H1 (cell line): ENCODE measurements at regions not wholly inside any gene's neighbourhood (a gene's known extent, or its start where the extent isn't known, plus 50 kb on each side); places are given as distances from the start of the nearest gene placed in this dataset.

ENCODE experiments used
- CTCF ChIA-PET: fragments of 300-600 bp; sonication (Branson Sonifier 250); formaldehyde crosslinking; loops from one replicate; lab custom pipeline; 2021; ENCODE audit not compliant: partially characterized antibody; lab: Charles Lee
- POLR2A ChIA-PET: fragments of 300-600 bp; sonication (Branson Sonifier 250); formaldehyde crosslinking; loops from one replicate; lab custom pipeline; 2021; ENCODE audit warnings: inconsistent platforms; ENCODE audit not compliant: partially characterized antibody; lab: Charles Lee
- DNase-seq, 2 experiments: peaks; one replicate each; pipeline versions ENCODE4 v3.0.0 to v3.0.0-alpha.2; 2010 to 2022; ENCODE audit warnings: low spot score in 2 of 2, low read depth in 1 of 2, mixed read lengths in 1 of 2
- FAIRE-seq: peaks from 2 replicates; lab custom pipeline; 2011; peaks lifted over from hg19 to GRCh38; lab: Jason Lieb, UNC
- H2AFZ ChIP-seq: 2 replicates; pipeline ENCODE4 v1.8.1; 2012; ENCODE audit warnings: low read length, inconsistent platforms
- H2AK5ac ChIP-seq: 2 replicates; pipeline ENCODE4 v1.6.1; 2013; ENCODE audit warnings: low read depth, low read length
- H2BK120ac ChIP-seq: replicated peaks from 2 replicates; pipeline ENCODE3; 2013; ENCODE audit warnings: low read depth, low read length, inconsistent platforms
- H2BK12ac ChIP-seq: 2 replicates; pipeline ENCODE4 v1.6.1; 2013; ENCODE audit warnings: low read depth, low read length
- H2BK15ac ChIP-seq: 2 replicates; pipeline ENCODE4 v1.6.1; 2013; ENCODE audit warnings: low read length
- H2BK20ac ChIP-seq: 2 replicates; pipeline ENCODE4 v1.6.1; 2013; ENCODE audit warnings: low read length
- H2BK5ac ChIP-seq: 2 replicates; pipeline ENCODE4 v1.6.1; 2013; ENCODE audit warnings: low read depth, low read length
- H3K14ac ChIP-seq: 2 replicates; pipeline ENCODE4 v1.6.1; 2013; ENCODE audit warnings: inconsistent platforms; ENCODE audit not compliant: insufficient read length
- H3K18ac ChIP-seq: 2 replicates; pipeline ENCODE4 v1.6.1; 2013; ENCODE audit warnings: low read length; ENCODE audit errors: extremely low read depth
- H3K23ac ChIP-seq: 2 replicates; pipeline ENCODE4 v1.6.1; 2013; ENCODE audit warnings: inconsistent platforms; ENCODE audit not compliant: insufficient read length
- H3K23me2 ChIP-seq: 2 replicates; pipeline ENCODE4 v1.6.1; 2013; ENCODE audit warnings: low read depth, low read length
- H3K27ac ChIP-seq: 2 replicates; pipeline ENCODE4 v1.6.1; 2011; ENCODE audit warnings: low read depth, low read length, inconsistent platforms
- H3K27me3 ChIP-seq, 4 experiments: replicated peaks in 1 of 4; 1 replicate in 1 of 4; 2 replicates in 3 of 4; pipeline versions ENCODE4 v1.6.1 to v1.8.1; 2011 to 2013; ENCODE audit warnings: low read length in 3 of 4, mild to moderate bottlenecking in 3 of 4, inconsistent platforms in 2 of 4, mixed read lengths in 2 of 4, moderate library complexity in 1 of 4; ENCODE audit not compliant: control insufficient read depth in 3 of 4, insufficient read depth in 3 of 4; ENCODE audit errors: extremely low read depth in 1 of 4
- H3K36me3 ChIP-seq, 4 experiments: 2 replicates each; pipeline versions ENCODE4 v1.6.1 to v1.8.1; 2011 to 2013; ENCODE audit warnings: mild to moderate bottlenecking in 4 of 4, low read length in 3 of 4, moderate library complexity in 2 of 4, control low read depth in 1 of 4, inconsistent platforms in 1 of 4; ENCODE audit not compliant: insufficient read depth in 4 of 4, control insufficient read depth in 2 of 4
- H3K4ac ChIP-seq: replicated peaks from 2 replicates; pipeline ENCODE3; 2013; ENCODE audit warnings: low read length, low read depth, mixed read lengths, inconsistent platforms; ENCODE audit not compliant: insufficient read length
- H3K4me1 ChIP-seq, 4 experiments: replicated peaks in 1 of 4; 1 replicate in 1 of 4; 2 replicates in 3 of 4; pipeline versions ENCODE4 v1.6.1 to v1.8.1; 2011 to 2013; ENCODE audit warnings: low read length in 3 of 4, inconsistent platforms in 2 of 4, mixed read lengths in 1 of 4; ENCODE audit not compliant: insufficient read depth in 4 of 4, control insufficient read depth in 3 of 4
- H3K4me2 ChIP-seq, 2 experiments: 2 replicates each; pipeline versions ENCODE4 v1.6.1 to v1.8.1; 2011 to 2013; ENCODE audit warnings: low read depth in 2 of 2, low read length in 2 of 2, control low read depth in 1 of 2, inconsistent platforms in 1 of 2, mild to moderate bottlenecking in 1 of 2; ENCODE audit not compliant: insufficient read depth in 1 of 2
- H3K4me3 ChIP-seq, 4 experiments: fragments of 200-600, 300-600 bp in 1 of 4; sonication (generic), shearing (Covaris generic), sonication (Bioruptor Twin) in 1 of 4; 2 replicates each; pipeline versions ENCODE4 v1.5.1 to v1.8.1; 2011 to 2016; ENCODE audit warnings: low read length in 4 of 4, low read depth in 3 of 4, control low read depth in 2 of 4, inconsistent platforms in 2 of 4, mild to moderate bottlenecking in 2 of 4, mixed read lengths in 1 of 4, moderate library complexity in 1 of 4; ENCODE audit not compliant: insufficient read depth in 2 of 4; ENCODE audit errors: extremely low read depth in 1 of 4
- H3K56ac ChIP-seq: replicated peaks from 2 replicates; pipeline ENCODE3; 2013; ENCODE audit warnings: low read depth, mild to moderate bottlenecking, mixed read lengths, low read length, inconsistent platforms; ENCODE audit not compliant: insufficient read length
- H3K79me1 ChIP-seq: 2 replicates; pipeline ENCODE4 v1.6.1; 2013; ENCODE audit warnings: low read depth, low read length, control low read depth
- H3K79me2 ChIP-seq, 2 experiments: 2 replicates each; pipeline versions ENCODE4 v1.6.1 to v1.8.1; 2012 to 2013; ENCODE audit warnings: low read length in 2 of 2, mild to moderate bottlenecking in 2 of 2, inconsistent platforms in 1 of 2; ENCODE audit not compliant: insufficient read depth in 2 of 2, control insufficient read depth in 1 of 2
- H3K9ac ChIP-seq, 4 experiments: replicated peaks in 1 of 4; 1 replicate in 1 of 4; 2 replicates in 3 of 4; pipeline versions ENCODE4 v1.6.1 to v1.8.1; 2011 to 2013; ENCODE audit warnings: low read depth in 3 of 4, low read length in 3 of 4, control low read depth in 2 of 4, mild to moderate bottlenecking in 2 of 4, moderate library complexity in 2 of 4, inconsistent platforms in 1 of 4; ENCODE audit errors: extremely low read depth in 1 of 4
- H3K9me3 ChIP-seq, 2 experiments: 2 replicates each; pipeline versions ENCODE4 v1.6.1 to v1.8.1; 2012 to 2013; ENCODE audit warnings: mild to moderate bottlenecking in 2 of 2, moderate library complexity in 2 of 2, control low read depth in 1 of 2, inconsistent platforms in 1 of 2, low read depth in 1 of 2, low read length in 1 of 2, mixed read lengths in 1 of 2; ENCODE audit not compliant: insufficient read depth in 2 of 2
- H4K20me1 ChIP-seq, 2 experiments: replicated peaks in 1 of 2; 2 replicates each; pipeline versions ENCODE3 to v1.8.1; 2011 to 2013; ENCODE audit warnings: inconsistent platforms in 2 of 2, low read length in 2 of 2, mild to moderate bottlenecking in 1 of 2; ENCODE audit not compliant: insufficient read depth in 2 of 2, control insufficient read depth in 1 of 2
- H4K5ac ChIP-seq: 2 replicates; pipeline ENCODE4 v1.6.1; 2013; ENCODE audit warnings: low read length, low read depth, mixed read lengths, inconsistent platforms; ENCODE audit not compliant: insufficient read length
- H4K8ac ChIP-seq: 2 replicates; pipeline ENCODE4 v1.8.0; 2013; ENCODE audit warnings: mild to moderate bottlenecking, moderate library complexity, low read length, inconsistent platforms; ENCODE audit not compliant: insufficient read depth; ENCODE audit errors: extremely low read depth
- H4K91ac ChIP-seq: replicated peaks from 2 replicates; pipeline ENCODE3; 2013; ENCODE audit warnings: low read length, mixed read lengths, inconsistent platforms; ENCODE audit not compliant: insufficient read length
- ASH2L ChIP-seq: fragments of 200-600, 300-600 bp; sonication (generic); IDR thresholded peaks from one replicate; pipeline ENCODE4 v1.7.1; 2017; ENCODE audit warnings: low read length
- JUND ChIP-seq: IDR thresholded peaks from 2 replicates; pipeline ENCODE4 v1.6.1; 2011; ENCODE audit warnings: mild to moderate bottlenecking, improper control_type of control experiment, low read length
- NANOG ChIP-seq: IDR thresholded peaks from 2 replicates; pipeline ENCODE4 v1.6.1; 2011; ENCODE audit warnings: low read length, low read depth, mild to moderate bottlenecking, inconsistent platforms; ENCODE audit not compliant: insufficient read depth, poor library complexity, severe bottlenecking
- POLR2AphosphoS5 ChIP-seq: IDR thresholded peaks from 2 replicates; pipeline ENCODE4 v1.6.1; 2011; ENCODE audit warnings: low read depth, low read length
- RBBP5 ChIP-seq: IDR thresholded peaks from 2 replicates; pipeline ENCODE4 v1.7.1; 2012; ENCODE audit warnings: low read depth, mild to moderate bottlenecking, inconsistent platforms, low read length, moderate library complexity, borderline replicate concordance
- RFX5 ChIP-seq: IDR thresholded peaks from 2 replicates; pipeline ENCODE4 v1.6.1; 2011; ENCODE audit warnings: low read depth, low read length, improper control_type of control experiment, borderline replicate concordance
- SP2 ChIP-seq: IDR thresholded peaks from 2 replicates; pipeline ENCODE4 v1.6.1; 2012; ENCODE audit warnings: mild to moderate bottlenecking, low read length, inconsistent platforms
- SUZ12 ChIP-seq: fragments of 200-600 bp; sonication (generic); IDR thresholded peaks from 2 replicates; pipeline ENCODE4 v1.6.1; 2012; ENCODE audit warnings: mild to moderate bottlenecking, inconsistent platforms, low read length, moderate library complexity, mixed read lengths
- TAF1 ChIP-seq: IDR thresholded peaks from 2 replicates; pipeline ENCODE4 v1.6.1; 2011; ENCODE audit warnings: mild to moderate bottlenecking, low read depth, low read length
- TEAD4 ChIP-seq: IDR thresholded peaks from 2 replicates; pipeline ENCODE4 v1.6.1; 2012; ENCODE audit warnings: low read depth, low read length, inconsistent platforms, mixed read lengths
- WGBS, 2 experiments: shearing (Covaris generic) in 1 of 2; methylation state at CpG; one replicate each; pipeline versions ENCODE4 v1.1.6 to v1.1.7; 2013 to 2015; ENCODE audit warnings: low lambda C conversion rate in 2 of 2, mixed read lengths in 2 of 2, inconsistent platforms in 1 of 2, low coverage in 1 of 2, missing lambda C conversion rate in 1 of 2; ENCODE audit not compliant: insufficient replicate concordance in 2 of 2, insufficient coverage in 1 of 2, insufficient read length in 1 of 2; ENCODE audit errors: extremely low coverage in 1 of 2, missing lambda C conversion rate in 1 of 2; 5-methylcytosine and 5-hydroxymethylcytosine counted together
- TF ChIP-seq, protein P1 (sequence below): IDR thresholded peaks from 2 replicates; pipeline ENCODE4 v1.6.1; 2011; ENCODE audit warnings: low read length, improper control_type of control experiment

DNA sequence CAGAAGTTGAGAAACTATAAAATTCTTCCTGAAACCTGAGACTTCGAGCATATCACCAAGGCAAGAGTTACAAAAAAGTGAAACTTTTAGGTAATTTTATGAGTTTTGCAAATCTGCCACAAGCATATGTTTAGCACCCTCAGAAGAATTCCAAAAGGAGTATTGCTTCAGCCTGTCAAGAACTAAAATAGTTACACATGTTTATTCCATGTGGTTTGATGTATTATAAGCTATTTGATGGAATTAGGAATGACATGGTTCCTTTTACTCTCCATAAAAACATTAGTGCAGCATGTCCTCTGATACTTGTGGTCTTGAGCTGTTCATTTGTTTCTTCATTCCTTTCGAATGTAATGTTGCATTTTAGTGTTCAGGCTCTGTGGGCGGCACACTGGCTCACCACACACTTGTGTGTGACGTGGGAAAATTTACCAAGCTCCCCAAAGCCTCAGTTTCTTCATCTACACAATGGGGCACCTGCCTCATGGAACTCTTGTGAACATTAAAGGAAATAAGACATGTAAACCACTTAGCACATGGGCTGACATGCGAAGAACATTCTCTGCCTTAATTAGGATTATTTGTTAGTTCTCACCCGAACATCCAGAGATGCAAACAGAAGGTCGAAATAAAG, 204.2 kb upstream of the FOXF1 start:
- no peak overlapping the region for H4K91ac ChIP-seq
- WGBS, 2 experiments, result 80% methylated on average over 7 of the region's 7 CpGs; no CpG with 5 or more reads in 1 of the 2 experiments

More for the DNA sequence above, 204.2 kb upstream of the FOXF1 start:
- H3K27ac ChIP-seq, result no peak overlapping the region
- ChIA-PET POLR2A (no interaction called here), CTCF (interaction anchor here (0.6 kb wide), 1 partner anchor 233 kb away, joined by 3 read pairs; no protein-coding TSS in a partner anchor)
- H2BK12ac ChIP-seq, result no peak overlapping the region
- H3K4me2 ChIP-seq, result no peak overlapping the region
- DNase-seq, result no peak
- no peaks in the 10 kb centered on the region for H3K36me3 ChIP-seq
- H3K9ac ChIP-seq, result no peak overlapping the region
- H3K79me1 ChIP-seq, result no peaks in the 10 kb centered on the region
- no peak overlapping the region for H2BK20ac ChIP-seq
- H3K79me2 ChIP-seq, result no peaks in the 10 kb centered on the region
- H3K23ac ChIP-seq, result no peak overlapping the region
- no peaks in the 10 kb centered on the region for H4K20me1 ChIP-seq
- no peak for FAIRE-seq
- H3K4ac ChIP-seq, result no peak overlapping the region
- H2BK5ac ChIP-seq, result no peak overlapping the region
- no peak overlapping the region for H4K8ac ChIP-seq
- H2AFZ ChIP-seq, result no peak overlapping the region
- H2BK15ac ChIP-seq, result no peak overlapping the region
- no peak overlapping the region for H2BK120ac ChIP-seq
- H3K56ac ChIP-seq, result no peak overlapping the region
- no peak overlapping the region for H3K18ac ChIP-seq
- H2AK5ac ChIP-seq, result no peak overlapping the region
- H3K4me3 ChIP-seq, result no peak overlapping the region
- no peak for TF ChIP-seq ASH2L
- no peak for TF ChIP-seq SUZ12
- TF ChIP-seq SP2, result no peak
- TF ChIP-seq TEAD4, result no peak
- TF ChIP-seq, protein P1, sequence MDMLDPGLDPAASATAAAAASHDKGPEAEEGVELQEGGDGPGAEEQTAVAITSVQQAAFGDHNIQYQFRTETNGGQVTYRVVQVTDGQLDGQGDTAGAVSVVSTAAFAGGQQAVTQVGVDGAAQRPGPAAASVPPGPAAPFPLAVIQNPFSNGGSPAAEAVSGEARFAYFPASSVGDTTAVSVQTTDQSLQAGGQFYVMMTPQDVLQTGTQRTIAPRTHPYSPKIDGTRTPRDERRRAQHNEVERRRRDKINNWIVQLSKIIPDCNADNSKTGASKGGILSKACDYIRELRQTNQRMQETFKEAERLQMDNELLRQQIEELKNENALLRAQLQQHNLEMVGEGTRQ, result no peak
- TF ChIP-seq TAF1, result no peak
- TF ChIP-seq JUND, result no peak
- TF ChIP-seq POLR2AphosphoS5, result no peak
- TF ChIP-seq RFX5, result no peak
- no peak for TF ChIP-seq NANOG
- TF ChIP-seq RBBP5, result no peak
- H3K23me2 ChIP-seq, result no peaks in the 10 kb centered on the region; the same call in none of the 2 replicates
- no peaks in the 10 kb centered on the region for H3K27me3 ChIP-seq
- H3K9me3 ChIP-seq, result no peaks in the 10 kb centered on the region
- no peak overlapping the region for H3K14ac ChIP-seq
- no peak overlapping the region for H4K5ac ChIP-seq
- peaks cover 0 to 3% (median 1%) of the 10 kb centered on the region in 4 experiments; a peak in 4 of 7 replicates for H3K4me1 ChIP-seq
